ENCODE measurements at regions not wholly inside any gene's neighbourhood (a gene's known extent, or its start where the extent isn't known, plus 50 kb on each side); places are given as distances from the start of the nearest gene placed in this dataset.

- TF ChIP-seq POLR2A (IDR thresholded peaks at IDR 0.05), result no peak
- TF ChIP-seq, protein P1, sequence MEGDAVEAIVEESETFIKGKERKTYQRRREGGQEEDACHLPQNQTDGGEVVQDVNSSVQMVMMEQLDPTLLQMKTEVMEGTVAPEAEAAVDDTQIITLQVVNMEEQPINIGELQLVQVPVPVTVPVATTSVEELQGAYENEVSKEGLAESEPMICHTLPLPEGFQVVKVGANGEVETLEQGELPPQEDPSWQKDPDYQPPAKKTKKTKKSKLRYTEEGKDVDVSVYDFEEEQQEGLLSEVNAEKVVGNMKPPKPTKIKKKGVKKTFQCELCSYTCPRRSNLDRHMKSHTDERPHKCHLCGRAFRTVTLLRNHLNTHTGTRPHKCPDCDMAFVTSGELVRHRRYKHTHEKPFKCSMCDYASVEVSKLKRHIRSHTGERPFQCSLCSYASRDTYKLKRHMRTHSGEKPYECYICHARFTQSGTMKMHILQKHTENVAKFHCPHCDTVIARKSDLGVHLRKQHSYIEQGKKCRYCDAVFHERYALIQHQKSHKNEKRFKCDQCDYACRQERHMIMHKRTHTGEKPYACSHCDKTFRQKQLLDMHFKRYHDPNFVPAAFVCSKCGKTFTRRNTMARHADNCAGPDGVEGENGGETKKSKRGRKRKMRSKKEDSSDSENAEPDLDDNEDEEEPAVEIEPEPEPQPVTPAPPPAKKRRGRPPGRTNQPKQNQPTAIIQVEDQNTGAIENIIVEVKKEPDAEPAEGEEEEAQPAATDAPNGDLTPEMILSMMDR (IDR thresholded peaks at IDR 0.05), result no peak
- no peak for DNase-seq
- Histone ChIP-seq H3K27me3 (no peaks in the 10 kb centered on the region), H3K27ac (no peak overlapping the region), H3K9me3 (no peaks in the 10 kb centered on the region), H3K4me1 (no peaks in the 10 kb centered on the region), H3K4me3 (no peak overlapping the region), H3K36me3 (ENCODE audit: low read depth, missing control alignments) (no peaks in the 10 kb centered on the region)
- intact Hi-C loops (cut with DNase I; ENCODE audit: low total_unique reads), result no loop called here
- WGBS, 2 donors, result 41 to 52% methylated on average over 14 of the region's 14 CpGs
Measured at GRCh38 chr12:41967668-41968500, 176.8 kb downstream of the GXYLT1 start.

GRCh38 chr12:41966916-41967315 lies 177.8 kb downstream of the GXYLT1 start:
- WGBS, 2 donors, result 89 to 90% methylated on average over 2 of the region's 2 CpGs
- TF ChIP-seq POLR2A (IDR thresholded peaks at IDR 0.05), result no peak
- TF ChIP-seq, protein P1 (IDR thresholded peaks at IDR 0.05), result no peak
- intact Hi-C loops (cut with DNase I; ENCODE audit: low total_unique reads), result no loop called here

DNA sequence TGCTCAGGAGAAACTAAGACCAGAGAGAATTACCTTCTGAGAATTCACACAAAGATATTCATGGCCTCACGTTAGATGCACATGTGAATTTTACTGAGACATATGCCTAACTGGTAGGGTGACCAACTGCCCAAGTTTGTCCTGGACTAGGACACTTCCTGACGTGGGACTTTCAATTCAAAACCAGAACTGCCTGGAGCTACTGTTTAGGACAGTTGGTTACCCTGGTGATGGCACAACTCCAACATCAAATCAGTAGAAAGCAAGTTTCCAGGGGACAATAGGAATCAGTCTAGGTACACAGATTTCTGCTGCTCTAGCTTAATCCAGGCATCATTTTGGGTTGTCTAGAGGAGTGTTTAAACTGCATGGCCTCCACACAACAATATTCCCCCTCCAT lies 178.7 kb downstream of the GXYLT1 start:
- Histone ChIP-seq H3K4me3 (no peak overlapping the region), H3K36me3 (ENCODE audit: low read depth, missing control alignments) (no peaks in the 10 kb centered on the region), H3K9me3 (no peaks in the 10 kb centered on the region), H3K27ac (no peak overlapping the region), H3K4me1 (no peaks in the 10 kb centered on the region), H3K27me3 (no peaks in the 10 kb centered on the region)
- no peak for DNase-seq
- 78 to 83% methylated on average over 2 of the region's 2 CpGs for WGBS, 2 donors
- intact Hi-C loops (cut with DNase I; ENCODE audit: low total_unique reads), result no loop called here
- TF ChIP-seq, protein P1 (IDR thresholded peaks at IDR 0.05), result no peak
- TF ChIP-seq POLR2A (IDR thresholded peaks at IDR 0.05), result no peak

More at GRCh38 chr12:41966916-41967315, 177.8 kb downstream of the GXYLT1 start:
- no peaks in the 10 kb centered on the region for H3K36me3 ChIP-seq (ENCODE audit: low read depth, missing control alignments)
- H3K4me3 ChIP-seq, result no peak overlapping the region
- no peak overlapping the region for H3K27ac ChIP-seq
- no peak for DNase-seq
- H3K27me3 ChIP-seq, result no peaks in the 10 kb centered on the region
- H3K9me3 ChIP-seq, result no peaks in the 10 kb centered on the region
- H3K4me1 ChIP-seq, result no peaks in the 10 kb centered on the region

GRCh38 chr12:41963398-41963797 lies 181.3 kb downstream of the GXYLT1 start:
- Histone ChIP-seq H3K27ac (no peak overlapping the region), H3K27me3 (no peaks in the 10 kb centered on the region), H3K4me3 (no peak overlapping the region), H3K9me3 (no peaks in the 10 kb centered on the region), H3K36me3 (ENCODE audit: low read depth, missing control alignments) (no peaks in the 10 kb centered on the region), H3K4me1 (no peaks in the 10 kb centered on the region)
- intact Hi-C loops (cut with DNase I; ENCODE audit: low total_unique reads), result no loop called here
- TF ChIP-seq, protein P1 (IDR thresholded peaks at IDR 0.05), result no peak
- no peak for TF ChIP-seq POLR2A (IDR thresholded peaks at IDR 0.05)
- 91 to 92% methylated on average over 2 of the region's 2 CpGs for WGBS, 2 donors
- no peak for DNase-seq

DNA sequence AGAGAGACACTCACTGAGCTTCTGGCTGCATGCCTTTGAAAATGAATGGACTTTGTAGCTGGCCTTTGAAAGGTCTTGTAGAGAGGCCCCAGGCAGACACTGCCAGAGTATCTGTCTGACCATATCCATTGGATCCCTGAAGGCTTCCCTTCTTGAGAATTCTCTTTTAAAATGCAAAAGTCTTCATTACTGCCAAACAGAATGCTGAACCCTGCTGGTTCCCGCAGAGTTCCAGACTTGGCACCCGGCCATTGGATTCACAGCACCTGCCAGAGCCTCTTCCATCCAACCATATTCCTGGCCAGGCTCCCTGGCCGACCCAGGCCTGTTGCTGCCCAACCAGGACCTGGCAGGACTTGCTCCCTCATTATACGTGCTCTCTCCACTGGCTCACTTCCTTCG lies 182.5 kb downstream of the GXYLT1 start:
- Histone ChIP-seq H3K36me3 (ENCODE audit: low read depth, missing control alignments) (no peaks in the 10 kb centered on the region), H3K27me3 (no peaks in the 10 kb centered on the region), H3K9me3 (no peaks in the 10 kb centered on the region), H3K4me3 (no peak overlapping the region), H3K4me1 (no peaks in the 10 kb centered on the region), H3K27ac (no peak overlapping the region)
- 52 to 91% methylated on average over 5 of the region's 5 CpGs for WGBS, 2 donors
- intact Hi-C loops (cut with DNase I; ENCODE audit: low total_unique reads), result no loop called here
- peak; percentile 60 for DNase-seq
- TF ChIP-seq POLR2A (IDR thresholded peaks at IDR 0.05), result no peak
- TF ChIP-seq, protein P1 (IDR thresholded peaks at IDR 0.05), result no peak
